WTC11 (cell line): ENCODE measurements at regions not wholly inside any gene's neighbourhood (a gene's known extent, or its start where the extent isn't known, plus 50 kb on each side); places are given as distances from the start of the nearest gene placed in this dataset.
A peak's percentile ranks its signal among the peaks of the same experiment; 100 is the strongest.

ENCODE experiments used
- ATAC-seq: fragments of 200-7000 bp; cut with Tn5 transposase; 2 replicates; pipeline ENCODE4 v1.10.0; 2021; ENCODE audit warnings: mild to moderate bottlenecking, moderate library complexity
- CTCF ChIA-PET: fragments of 300-600 bp; sonication (Branson Sonifier 250); formaldehyde crosslinking; loops from one replicate; lab custom pipeline; 2021; ENCODE audit warnings: antibody characterized with exemption; lab: Charles Lee
- POLR2A ChIA-PET: fragments of 350-600 bp; sonication (Branson Sonifier 250); formaldehyde crosslinking; loops from one replicate; lab custom pipeline; 2021; ENCODE audit warnings: antibody characterized with exemption; lab: Charles Lee
- DNase-seq: peaks from one replicate; pipeline ENCODE4 v3.0.0; 2021; ENCODE audit warnings: low spot score
- H3K27ac Mint-ChIP-seq: 2 replicates; pipeline ENCODE4 v1.8.0; 2021; ENCODE audit warnings: mixed read lengths
- H3K27me3 Mint-ChIP-seq: 2 replicates; pipeline ENCODE4 v1.8.0; 2021; ENCODE audit warnings: low read depth, mild to moderate bottlenecking, moderate library complexity, mixed read lengths
- H3K36me3 Mint-ChIP-seq: 2 replicates; pipeline ENCODE4 v1.8.0; 2021; ENCODE audit warnings: mixed read lengths
- H3K4me1 Mint-ChIP-seq: 2 replicates; pipeline ENCODE4 v1.8.0; 2022; ENCODE audit warnings: mixed read lengths
- H3K4me3 Mint-ChIP-seq: 2 replicates; pipeline ENCODE4 v1.8.0; 2021; ENCODE audit warnings: mild to moderate bottlenecking, moderate library complexity, mixed read lengths
- H3K9me3 Mint-ChIP-seq: 2 replicates; pipeline ENCODE4 v1.8.0; 2021; ENCODE audit warnings: mixed read lengths
- AR ChIP-seq: fragments of 250-450 bp; sonication (Bioruptor Pico); IDR thresholded peaks from 2 replicates; pipeline ENCODE4 v1.9.0; 2021; ENCODE audit warnings: mild to moderate bottlenecking
- ERG ChIP-seq: fragments of 250-450 bp; sonication (Bioruptor Pico); IDR thresholded peaks from 2 replicates; pipeline ENCODE4 v1.8.0; 2021; ENCODE audit warnings: mild to moderate bottlenecking
- FOXJ3 ChIP-seq: sonication (generic); formaldehyde crosslinking; IDR thresholded peaks from 2 replicates; pipeline ENCODE4 v1.9.0; 2021; ENCODE audit warnings: missing genetic modification reagents, mild to moderate bottlenecking, borderline replicate concordance
- FOXK1 ChIP-seq: sonication (generic); formaldehyde crosslinking; IDR thresholded peaks from 2 replicates; pipeline ENCODE4 v1.8.0; 2022; ENCODE audit warnings: mild to moderate bottlenecking, moderate library complexity, missing genetic modification reagents
- GTF2I ChIP-seq: fragments of 250-450 bp; sonication (Bioruptor Pico); conservative IDR thresholded peaks from 2 replicates; pipeline ENCODE4 v1.4.0; 2021; ENCODE audit warnings: mild to moderate bottlenecking
- HMGA2 ChIP-seq: fragments of 250-450 bp; sonication (Bioruptor Pico); IDR thresholded peaks from 2 replicates; pipeline ENCODE4 v1.4.0; 2021; ENCODE audit warnings: mild to moderate bottlenecking, moderate library complexity
- JAZF1 ChIP-seq: fragments of 250-450 bp; sonication (Bioruptor Pico); IDR thresholded peaks from 2 replicates; pipeline ENCODE4 v1.9.0; 2021; ENCODE audit warnings: moderate library complexity, mild to moderate bottlenecking, inconsistent platforms
- MXD4 ChIP-seq: fragments of 250-450 bp; sonication (Bioruptor Pico); IDR thresholded peaks from 2 replicates; pipeline ENCODE4 v1.8.0; 2021; ENCODE audit warnings: mild to moderate bottlenecking, moderate library complexity, borderline replicate concordance
- NFE2L1 ChIP-seq: sonication (generic); formaldehyde crosslinking; IDR thresholded peaks from 2 replicates; pipeline ENCODE4 v1.8.1; 2023; ENCODE audit warnings: missing genetic modification reagents
- NFYB ChIP-seq: sonication (generic); formaldehyde crosslinking; conservative IDR thresholded peaks from 2 replicates; pipeline ENCODE4 v1.8.0; 2022; ENCODE audit warnings: low read depth, missing genetic modification reagents
- PRRX2 ChIP-seq: fragments of 250-450 bp; sonication (Bioruptor Pico); IDR thresholded peaks from 2 replicates; pipeline ENCODE4 v1.8.0; 2021; ENCODE audit warnings: mild to moderate bottlenecking
- ZBTB21 ChIP-seq: sonication (generic); formaldehyde crosslinking; IDR thresholded peaks from 2 replicates; pipeline ENCODE4 v1.8.1; 2023; ENCODE audit warnings: mild to moderate bottlenecking, missing genetic modification reagents, borderline replicate concordance
- ZBTB43 ChIP-seq: sonication (generic); formaldehyde crosslinking; IDR thresholded peaks from 2 replicates; pipeline ENCODE4 v1.8.1; 2023; ENCODE audit warnings: mild to moderate bottlenecking, missing genetic modification reagents
- ZMAT4 ChIP-seq: fragments of 250-450 bp; sonication (Bioruptor Pico); IDR thresholded peaks from 2 replicates; pipeline ENCODE4 v1.9.0; 2021; ENCODE audit warnings: mild to moderate bottlenecking
- ZNF138 ChIP-seq: sonication (generic); formaldehyde crosslinking; conservative IDR thresholded peaks from 2 replicates; pipeline ENCODE4 v1.8.1; 2022; ENCODE audit warnings: mild to moderate bottlenecking, moderate library complexity, missing genetic modification reagents
- ZNF232 ChIP-seq: sonication (generic); formaldehyde crosslinking; IDR thresholded peaks from 2 replicates; pipeline ENCODE4 v1.8.0; 2022; ENCODE audit warnings: mild to moderate bottlenecking, missing genetic modification reagents
- ZSCAN18 ChIP-seq: fragments of 250-450 bp; sonication (Bioruptor Pico); IDR thresholded peaks from 2 replicates; pipeline ENCODE4 v2.1.2; 2022; ENCODE audit warnings: mild to moderate bottlenecking, moderate library complexity
- TF ChIP-seq, protein P1 (sequence below): sonication (generic); formaldehyde crosslinking; IDR thresholded peaks from 2 replicates; pipeline ENCODE4 v1.8.0; 2022; ENCODE audit warnings: mild to moderate bottlenecking, missing genetic modification reagents
- TF ChIP-seq, protein P2 (sequence below): fragments of 250-450 bp; sonication (Bioruptor Pico); IDR thresholded peaks from 2 replicates; pipeline ENCODE4 v1.9.0; 2021; ENCODE audit warnings: mild to moderate bottlenecking, borderline replicate concordance
- TF ChIP-seq, protein P3 (sequence below): fragments of 250-450 bp; sonication (Bioruptor Pico); IDR thresholded peaks from 2 replicates; pipeline ENCODE4 v1.9.0; 2021; ENCODE audit warnings: moderate library complexity, mild to moderate bottlenecking, inconsistent platforms, borderline replicate concordance

DNA sequence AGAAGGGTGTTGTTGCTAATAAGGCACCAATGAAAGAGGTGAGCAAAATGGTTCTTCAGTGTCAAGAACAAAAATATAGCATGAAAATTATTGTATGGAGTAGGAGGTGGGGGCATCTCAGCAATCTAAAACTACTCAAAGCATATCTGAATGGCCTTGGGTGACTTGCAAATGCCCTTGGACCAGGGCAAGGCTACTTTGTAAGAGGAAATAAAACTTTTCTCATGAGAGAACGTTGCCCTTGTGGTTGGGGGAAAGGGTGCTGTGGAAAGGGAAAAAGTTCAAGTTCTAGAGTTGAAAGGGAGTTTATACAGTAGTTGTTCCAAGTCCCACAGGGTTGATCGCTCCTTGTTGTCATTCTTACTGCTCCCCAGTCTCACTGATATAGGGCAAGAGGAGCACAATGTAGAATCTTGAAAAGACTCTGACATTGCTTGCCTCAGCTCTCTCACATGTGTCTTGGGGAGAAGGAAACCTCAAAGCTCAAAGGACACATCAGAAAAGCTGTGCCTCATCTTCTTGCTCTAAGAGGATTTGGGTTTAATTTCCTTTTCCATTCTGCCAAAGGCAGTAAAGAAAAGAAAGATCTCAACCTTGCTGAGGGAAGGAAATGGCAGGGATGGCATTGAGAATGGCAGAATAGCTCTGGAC is 270.5 kb downstream of the DUSP6 start:
- no peak for DNase-seq
- TF ChIP-seq NFYB (no peak), ERG (CRISPR knock-in tag) (no peak)
- TF ChIP-seq, all 79 proteins: peak for 0
- ChIA-PET POLR2A (interaction anchor here (0.7 kb wide), 1 partner anchor 270 kb away, joined by 3 read pairs; the partner anchor contains the start of gene DUSP6), CTCF (interaction anchor here (0.5 kb wide), 1 partner anchor 65 kb away, joined by 4 read pairs; no protein-coding TSS in a partner anchor)
- ATAC-seq: no peak
- H3K4me3 Mint-ChIP-seq: peak overlapping the region; percentile 18; the same call in 1 of the 2 replicates
- no peaks in the 10 kb centered on the region for H3K27me3 Mint-ChIP-seq
- H3K9me3 Mint-ChIP-seq: peaks cover 3% of the 10 kb centered on the region; the same call in 1 of the 2 replicates
- H3K36me3 Mint-ChIP-seq: no peaks in the 10 kb centered on the region
- peak overlapping the region; percentile 81 for H3K27ac Mint-ChIP-seq
- H3K4me1 Mint-ChIP-seq: peaks cover 62% of the 10 kb centered on the region

GRCh38 chr12:89080793-89081465 is 271.4 kb downstream of the DUSP6 start:
- Mint-ChIP-seq H3K27me3 (no peaks in the 10 kb centered on the region), H3K27ac (peak overlapping the region; percentile 81), H3K36me3 (no peaks in the 10 kb centered on the region), H3K4me1 (peaks cover 63% of the 10 kb centered on the region), H3K9me3 (peaks cover 3% of the 10 kb centered on the region; the same call in 1 of the 2 replicates), H3K4me3 (peak overlapping the region; percentile 18; the same call in 1 of the 2 replicates)
- CTCF ChIA-PET: interaction anchor here (0.5 kb wide), 1 partner anchor 66 kb away, joined by 4 read pairs; no protein-coding TSS in a partner anchor
- ATAC-seq (peak; percentile 33), DNase-seq (no peak)
- no peak for TF ChIP-seq JAZF1 (CRISPR knock-in tag)
- TF ChIP-seq PRRX2: no peak
- TF ChIP-seq NFE2L1 (CRISPR knock-in tag): no peak
- no peak for TF ChIP-seq ZMAT4 (CRISPR knock-in tag)
- TF ChIP-seq, protein P1, sequence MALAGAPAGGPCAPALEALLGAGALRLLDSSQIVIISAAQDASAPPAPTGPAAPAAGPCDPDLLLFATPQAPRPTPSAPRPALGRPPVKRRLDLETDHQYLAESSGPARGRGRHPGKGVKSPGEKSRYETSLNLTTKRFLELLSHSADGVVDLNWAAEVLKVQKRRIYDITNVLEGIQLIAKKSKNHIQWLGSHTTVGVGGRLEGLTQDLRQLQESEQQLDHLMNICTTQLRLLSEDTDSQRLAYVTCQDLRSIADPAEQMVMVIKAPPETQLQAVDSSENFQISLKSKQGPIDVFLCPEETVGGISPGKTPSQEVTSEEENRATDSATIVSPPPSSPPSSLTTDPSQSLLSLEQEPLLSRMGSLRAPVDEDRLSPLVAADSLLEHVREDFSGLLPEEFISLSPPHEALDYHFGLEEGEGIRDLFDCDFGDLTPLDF (CRISPR knock-in tag): no peak
- TF ChIP-seq GTF2I (CRISPR knock-in tag): no peak
- TF ChIP-seq, protein P2, sequence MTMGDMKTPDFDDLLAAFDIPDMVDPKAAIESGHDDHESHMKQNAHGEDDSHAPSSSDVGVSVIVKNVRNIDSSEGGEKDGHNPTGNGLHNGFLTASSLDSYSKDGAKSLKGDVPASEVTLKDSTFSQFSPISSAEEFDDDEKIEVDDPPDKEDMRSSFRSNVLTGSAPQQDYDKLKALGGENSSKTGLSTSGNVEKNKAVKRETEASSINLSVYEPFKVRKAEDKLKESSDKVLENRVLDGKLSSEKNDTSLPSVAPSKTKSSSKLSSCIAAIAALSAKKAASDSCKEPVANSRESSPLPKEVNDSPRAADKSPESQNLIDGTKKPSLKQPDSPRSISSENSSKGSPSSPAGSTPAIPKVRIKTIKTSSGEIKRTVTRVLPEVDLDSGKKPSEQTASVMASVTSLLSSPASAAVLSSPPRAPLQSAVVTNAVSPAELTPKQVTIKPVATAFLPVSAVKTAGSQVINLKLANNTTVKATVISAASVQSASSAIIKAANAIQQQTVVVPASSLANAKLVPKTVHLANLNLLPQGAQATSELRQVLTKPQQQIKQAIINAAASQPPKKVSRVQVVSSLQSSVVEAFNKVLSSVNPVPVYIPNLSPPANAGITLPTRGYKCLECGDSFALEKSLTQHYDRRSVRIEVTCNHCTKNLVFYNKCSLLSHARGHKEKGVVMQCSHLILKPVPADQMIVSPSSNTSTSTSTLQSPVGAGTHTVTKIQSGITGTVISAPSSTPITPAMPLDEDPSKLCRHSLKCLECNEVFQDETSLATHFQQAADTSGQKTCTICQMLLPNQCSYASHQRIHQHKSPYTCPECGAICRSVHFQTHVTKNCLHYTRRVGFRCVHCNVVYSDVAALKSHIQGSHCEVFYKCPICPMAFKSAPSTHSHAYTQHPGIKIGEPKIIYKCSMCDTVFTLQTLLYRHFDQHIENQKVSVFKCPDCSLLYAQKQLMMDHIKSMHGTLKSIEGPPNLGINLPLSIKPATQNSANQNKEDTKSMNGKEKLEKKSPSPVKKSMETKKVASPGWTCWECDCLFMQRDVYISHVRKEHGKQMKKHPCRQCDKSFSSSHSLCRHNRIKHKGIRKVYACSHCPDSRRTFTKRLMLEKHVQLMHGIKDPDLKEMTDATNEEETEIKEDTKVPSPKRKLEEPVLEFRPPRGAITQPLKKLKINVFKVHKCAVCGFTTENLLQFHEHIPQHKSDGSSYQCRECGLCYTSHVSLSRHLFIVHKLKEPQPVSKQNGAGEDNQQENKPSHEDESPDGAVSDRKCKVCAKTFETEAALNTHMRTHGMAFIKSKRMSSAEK (CRISPR knock-in tag): no peak
- no peak for TF ChIP-seq ZBTB21 (CRISPR knock-in tag)
- TF ChIP-seq ZNF232 (CRISPR knock-in tag): no peak
- TF ChIP-seq FOXJ3 (CRISPR knock-in tag): no peak
- no peak for TF ChIP-seq AR
- TF ChIP-seq ZSCAN18: no peak
- no peak for TF ChIP-seq FOXK1 (CRISPR knock-in tag)
- no peak for TF ChIP-seq ZNF138 (CRISPR knock-in tag)
- no peak for TF ChIP-seq HMGA2 (CRISPR knock-in tag)
- TF ChIP-seq, protein P3, sequence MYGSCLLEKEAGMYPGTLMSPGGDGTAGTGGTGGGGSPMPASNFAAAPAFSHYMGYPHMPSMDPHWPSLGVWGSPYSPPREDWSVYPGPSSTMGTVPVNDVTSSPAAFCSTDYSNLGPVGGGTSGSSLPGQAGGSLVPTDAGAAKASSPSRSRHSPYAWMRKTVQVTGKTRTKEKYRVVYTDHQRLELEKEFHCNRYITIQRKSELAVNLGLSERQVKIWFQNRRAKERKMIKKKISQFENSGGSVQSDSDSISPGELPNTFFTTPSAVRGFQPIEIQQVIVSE (CRISPR knock-in tag): no peak
- TF ChIP-seq ZBTB43 (CRISPR knock-in tag): no peak
- no peak for TF ChIP-seq MXD4
- POLR2A ChIA-PET: no interaction called here
